Stimulated activated CD4-positive, alpha-beta T cell treated with anti-CD3 and anti-CD28 coated beads, TNF-alpha, amount 100 ng/mL, for 4 hours (primary cell): ENCODE measurements at regions not wholly inside any gene's neighbourhood (a gene's known extent, or its start where the extent isn't known, plus 50 kb on each side); places are given as distances from the start of the nearest gene placed in this dataset.

Experiments
- DNase-seq, 3 experiments: peaks; one replicate each; pipeline ENCODE4 v3.0.0-alpha.2; 2020; ENCODE audit warnings: low read depth in 3 of 3

GRCh38 chr12:65596514-65597091 is 227.7 kb upstream of the HMGA2 start:
- no peak for DNase-seq

- no peak for DNase-seq
These were observed 226.8 kb upstream of the HMGA2 start for GRCh38 chr12:65597527-65597926.

GRCh38 chr12:65598688-65599087 is 225.6 kb upstream of the HMGA2 start:
- no peak for DNase-seq

GRCh38 chr12:65602253-65602609 is 222.1 kb upstream of the HMGA2 start:
- DNase-seq: no peak

GRCh38 chr12:65602610-65603295 is 221.5 kb upstream of the HMGA2 start:
- DNase-seq: no peak

GRCh38 chr12:65603438-65604351 is 220.6 kb upstream of the HMGA2 start:
- DNase-seq: no peak

GRCh38 chr12:65605019-65605418 is 219.3 kb upstream of the HMGA2 start:
- no peak for DNase-seq

- no peak for DNase-seq
These were observed 218.1 kb upstream of the HMGA2 start for GRCh38 chr12:65606008-65606766.

- no peak for DNase-seq
These were observed 216.9 kb upstream of the HMGA2 start for GRCh38 chr12:65607401-65607841.

GRCh38 chr12:65608319-65608916 is 215.9 kb upstream of the HMGA2 start:
- DNase-seq: no peak

GRCh38 chr12:65609359-65609771 is 214.9 kb upstream of the HMGA2 start:
- no peak for DNase-seq

GRCh38 chr12:65611396-65611795 is 212.9 kb upstream of the HMGA2 start:
- DNase-seq: no peak

GRCh38 chr12:65612440-65612839 is 211.8 kb upstream of the HMGA2 start:
- DNase-seq: no peak

GRCh38 chr12:65613692-65614091 is 210.6 kb upstream of the HMGA2 start:
- no peak for DNase-seq

- DNase-seq: no peak
These were observed 209.9 kb upstream of the HMGA2 start for GRCh38 chr12:65614259-65614889.

GRCh38 chr12:65615118-65615517 is 209.2 kb upstream of the HMGA2 start:
- no peak for DNase-seq

- DNase-seq: no peak
These were observed 208.3 kb upstream of the HMGA2 start for GRCh38 chr12:65616022-65616421.

- no peak for DNase-seq
These were observed 205.7 kb upstream of the HMGA2 start for GRCh38 chr12:65618588-65618987.

- DNase-seq: no peak
These were observed 205.3 kb upstream of the HMGA2 start for GRCh38 chr12:65619018-65619417.

GRCh38 chr12:65620046-65620445 is 204.2 kb upstream of the HMGA2 start:
- no peak for DNase-seq

- DNase-seq: no peak
These were observed 202.2 kb upstream of the HMGA2 start for GRCh38 chr12:65622056-65622455.
